Tibial nerve (tissue), 4 donors: ENCODE measurements at regions not wholly inside any gene's neighbourhood (a gene's known extent, or its start where the extent isn't known, plus 50 kb on each side); places are given as distances from the start of the nearest gene placed in this dataset.

Experiments used
- EP300 ChIP-seq, 2 donors: sonication (generic); formaldehyde crosslinking; IDR thresholded peaks; one replicate each; pipeline ENCODE4 v1.6.1; 2017; ENCODE audit warnings: antibody characterized with exemption in 2 of 2, mild to moderate bottlenecking in 1 of 2
- POLR2A ChIP-seq, 2 donors: fragments of 450-650 bp; IDR thresholded peaks; one replicate each; pipeline ENCODE4 v1.6.1; 2017; ENCODE audit warnings: antibody characterized with exemption in 2 of 2, mild to moderate bottlenecking in 2 of 2, moderate library complexity in 2 of 2
- TF ChIP-seq, protein P1 (sequence below), 5 experiments: fragments of 200-600 bp in 3 of 5; fragments of 450-650 bp in 2 of 5; sonication (generic) in 3 of 5; IDR thresholded peaks; one replicate each; pipeline ENCODE4 v1.5.1; 2016 to 2019; ENCODE audit warnings: antibody characterized with exemption in 5 of 5, mild to moderate bottlenecking in 3 of 5, moderate library complexity in 2 of 5

DNA sequence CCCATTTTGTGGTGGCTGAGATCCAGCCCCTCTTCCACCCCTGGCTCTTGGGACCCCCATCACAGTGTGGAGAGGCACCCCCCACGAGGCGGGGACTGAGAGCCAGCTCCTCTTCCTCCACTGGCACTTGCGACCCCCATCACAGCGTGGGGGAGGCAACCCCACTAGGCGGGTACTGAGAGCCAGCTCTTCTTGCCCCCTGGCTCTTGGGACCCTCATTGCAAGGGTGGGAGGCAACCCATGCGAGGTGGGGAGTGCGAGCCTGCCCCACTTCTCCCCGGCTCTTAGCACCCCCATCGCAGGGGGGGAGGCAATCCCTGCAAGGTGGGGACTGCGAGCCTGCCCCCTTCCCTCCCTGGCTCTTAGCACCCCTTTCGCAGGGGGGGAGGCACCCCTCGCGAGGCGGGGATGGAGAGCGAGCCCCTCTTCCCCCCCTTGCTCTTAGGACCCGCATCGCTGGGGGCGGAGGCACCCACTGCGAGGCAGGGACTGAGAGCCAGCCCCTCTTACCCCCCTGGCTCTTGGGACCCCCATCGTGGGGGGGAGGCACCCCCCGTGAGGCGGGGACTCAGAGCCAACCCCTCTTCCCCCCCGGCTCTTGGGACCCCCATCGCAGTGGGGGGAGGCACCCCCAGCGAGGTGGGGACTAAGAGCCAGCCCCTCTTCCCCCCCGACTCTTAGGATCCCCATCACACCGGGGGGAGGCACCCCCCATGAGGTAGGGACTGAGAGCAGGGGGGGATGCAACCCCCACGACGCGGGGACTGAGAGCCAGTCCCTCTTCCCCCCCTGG lies 364.6 kb upstream of the SPRY2 start:
- TF ChIP-seq, protein P1, sequence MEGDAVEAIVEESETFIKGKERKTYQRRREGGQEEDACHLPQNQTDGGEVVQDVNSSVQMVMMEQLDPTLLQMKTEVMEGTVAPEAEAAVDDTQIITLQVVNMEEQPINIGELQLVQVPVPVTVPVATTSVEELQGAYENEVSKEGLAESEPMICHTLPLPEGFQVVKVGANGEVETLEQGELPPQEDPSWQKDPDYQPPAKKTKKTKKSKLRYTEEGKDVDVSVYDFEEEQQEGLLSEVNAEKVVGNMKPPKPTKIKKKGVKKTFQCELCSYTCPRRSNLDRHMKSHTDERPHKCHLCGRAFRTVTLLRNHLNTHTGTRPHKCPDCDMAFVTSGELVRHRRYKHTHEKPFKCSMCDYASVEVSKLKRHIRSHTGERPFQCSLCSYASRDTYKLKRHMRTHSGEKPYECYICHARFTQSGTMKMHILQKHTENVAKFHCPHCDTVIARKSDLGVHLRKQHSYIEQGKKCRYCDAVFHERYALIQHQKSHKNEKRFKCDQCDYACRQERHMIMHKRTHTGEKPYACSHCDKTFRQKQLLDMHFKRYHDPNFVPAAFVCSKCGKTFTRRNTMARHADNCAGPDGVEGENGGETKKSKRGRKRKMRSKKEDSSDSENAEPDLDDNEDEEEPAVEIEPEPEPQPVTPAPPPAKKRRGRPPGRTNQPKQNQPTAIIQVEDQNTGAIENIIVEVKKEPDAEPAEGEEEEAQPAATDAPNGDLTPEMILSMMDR (IDR thresholded peaks at IDR 0.05) = no peak
- TF ChIP-seq EP300 (IDR thresholded peaks at IDR 0.05) (no peak), POLR2A (IDR thresholded peaks at IDR 0.05) (no peak)
